Memory B cell (primary cell): ENCODE measurements at regions not wholly inside any gene's neighbourhood (a gene's known extent, or its start where the extent isn't known, plus 50 kb on each side); places are given as distances from the start of the nearest gene placed in this dataset.

Experiments used
- ATAC-seq: fragments of 150-1000 bp; cut with Tn5 transposase; 2 replicates; pipeline ENCODE4 v1.10.0; 2021; ENCODE audit warnings: low read depth, mild to moderate bottlenecking, moderate library complexity
- DNase-seq, 2 donors: peaks; one replicate each; pipeline ENCODE4 v3.0.0; 2022; ENCODE audit warnings: low spot score in 2 of 2
- H3K27ac Mint-ChIP-seq: one replicate; pipeline ENCODE4 v1.8.0; 2022; ENCODE audit warnings: mild to moderate bottlenecking, moderate library complexity, mixed read lengths
- H3K27me3 Mint-ChIP-seq: one replicate; pipeline ENCODE4 v1.8.0; 2022; ENCODE audit warnings: mixed read lengths
- H3K36me3 Mint-ChIP-seq: one replicate; pipeline ENCODE4 v1.8.0; 2022; ENCODE audit warnings: mild to moderate bottlenecking, mixed read lengths
- H3K4me1 Mint-ChIP-seq: one replicate; pipeline ENCODE4 v1.8.0; 2022; ENCODE audit warnings: mixed read lengths
- H3K4me3 Mint-ChIP-seq: one replicate; pipeline ENCODE4 v1.8.0; 2022; ENCODE audit warnings: mild to moderate bottlenecking, moderate library complexity, mixed read lengths
- H3K9me3 Mint-ChIP-seq: one replicate; pipeline ENCODE4 v1.8.0; 2022; ENCODE audit warnings: mixed read lengths

DNA sequence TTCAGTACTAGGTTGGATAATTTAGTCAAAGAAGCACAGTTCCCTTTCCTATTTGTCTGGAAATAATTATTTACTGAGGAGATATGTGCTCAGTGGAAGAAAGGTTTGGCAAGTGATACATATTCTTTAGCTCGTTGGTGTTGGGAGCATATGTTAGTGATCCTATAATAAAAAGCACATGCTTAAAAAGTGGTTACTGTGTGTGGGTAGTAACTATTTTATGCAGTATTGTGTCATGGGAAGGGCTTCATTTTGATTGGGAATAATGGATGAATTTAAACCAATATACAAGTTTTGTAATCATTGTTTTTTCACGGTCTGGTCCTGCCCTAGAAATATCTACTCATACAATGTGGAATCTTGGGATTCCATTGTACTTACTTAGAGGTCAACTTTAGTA is 188.7 kb upstream of the PPP1R3A start:
- Mint-ChIP-seq H3K36me3 (no peaks in the 10 kb centered on the region), H3K27ac (no peak overlapping the region)
- no peak for DNase-seq

DNA sequence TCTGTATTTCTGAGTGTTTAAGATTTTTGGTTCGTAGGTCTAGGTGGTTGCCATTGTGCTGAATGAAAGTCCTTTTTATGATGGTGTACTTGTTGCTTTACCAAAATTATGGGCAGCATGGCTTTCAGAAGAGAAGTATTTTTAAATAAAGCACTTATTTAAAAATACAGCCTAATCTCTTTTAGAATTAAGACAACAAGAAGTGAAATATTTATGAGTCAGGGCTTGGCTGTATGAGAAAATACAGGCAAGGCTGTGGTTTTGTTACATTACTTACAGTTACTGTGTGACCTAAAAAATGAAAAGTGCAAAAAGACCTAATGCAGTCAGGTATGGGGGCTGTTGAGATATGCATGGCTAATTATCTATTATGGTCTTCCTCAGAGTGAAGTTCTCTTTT is 185.2 kb upstream of the PPP1R3A start:
- H3K9me3 Mint-ChIP-seq = no peaks in the 10 kb centered on the region
- no peak for DNase-seq
- ATAC-seq = no peak
- H3K36me3 Mint-ChIP-seq = no peaks in the 10 kb centered on the region
- H3K27ac Mint-ChIP-seq = no peak overlapping the region
- H3K4me3 Mint-ChIP-seq = no peak overlapping the region
- peaks cover 1% of the 10 kb centered on the region for H3K27me3 Mint-ChIP-seq
- H3K4me1 Mint-ChIP-seq = no peaks in the 10 kb centered on the region

More for the DNA sequence above, 188.7 kb upstream of the PPP1R3A start:
- ATAC-seq = no peak
- no peaks in the 10 kb centered on the region for H3K4me1 Mint-ChIP-seq
- H3K9me3 Mint-ChIP-seq = no peaks in the 10 kb centered on the region
- H3K4me3 Mint-ChIP-seq = no peak overlapping the region
- H3K27me3 Mint-ChIP-seq = no peaks in the 10 kb centered on the region

DNA sequence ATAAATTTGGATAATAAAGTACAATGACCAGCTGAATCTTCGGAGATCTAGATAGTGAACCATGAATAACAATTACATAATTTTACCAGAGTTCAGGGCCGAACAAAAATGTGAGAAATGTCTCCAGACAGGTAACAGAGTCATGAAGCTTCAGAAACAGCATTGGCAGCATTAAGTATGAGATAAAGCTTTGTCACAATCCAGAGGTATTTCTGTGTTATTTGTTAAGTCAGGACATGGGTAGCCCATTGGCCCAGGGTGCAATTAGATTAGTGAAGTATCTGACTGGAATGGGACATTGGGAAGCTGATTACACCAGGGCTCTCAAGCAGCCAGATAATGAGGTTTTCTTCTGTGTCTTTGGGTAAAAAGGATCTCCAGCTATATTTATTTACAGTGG is 184.2 kb upstream of the PPP1R3A start:
- DNase-seq (no peak), ATAC-seq (no peak)
- Mint-ChIP-seq H3K4me1 (no peaks in the 10 kb centered on the region), H3K27me3 (peaks cover 2% of the 10 kb centered on the region), H3K36me3 (no peaks in the 10 kb centered on the region), H3K27ac (no peak overlapping the region), H3K9me3 (no peaks in the 10 kb centered on the region), H3K4me3 (no peak overlapping the region)

DNA sequence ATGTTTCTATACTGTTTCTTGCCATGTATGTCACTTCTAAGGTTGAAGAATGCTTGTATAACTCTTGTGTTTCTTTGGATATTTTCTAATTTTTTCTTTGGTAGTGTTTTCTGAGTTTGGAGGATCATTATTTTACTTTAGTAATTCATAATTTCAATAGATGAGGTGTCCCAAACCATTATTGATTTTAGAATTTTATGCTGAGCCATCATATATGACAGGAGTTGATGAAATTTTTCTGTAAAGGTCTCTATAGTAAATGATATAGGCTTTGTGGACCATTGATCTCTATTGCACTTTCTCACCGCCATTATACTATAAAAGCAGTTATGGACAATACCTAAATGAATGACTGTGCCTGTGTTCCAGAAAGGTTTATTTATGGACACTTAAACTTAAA is 183.3 kb upstream of the PPP1R3A start:
- DNase-seq (no peak), ATAC-seq (no peak)
- H3K27me3 Mint-ChIP-seq = peaks cover 6% of the 10 kb centered on the region
- no peaks in the 10 kb centered on the region for H3K36me3 Mint-ChIP-seq
- H3K4me1 Mint-ChIP-seq = no peaks in the 10 kb centered on the region
- no peak overlapping the region for H3K27ac Mint-ChIP-seq
- no peak overlapping the region for H3K4me3 Mint-ChIP-seq
- H3K9me3 Mint-ChIP-seq = peaks cover 2% of the 10 kb centered on the region

DNA sequence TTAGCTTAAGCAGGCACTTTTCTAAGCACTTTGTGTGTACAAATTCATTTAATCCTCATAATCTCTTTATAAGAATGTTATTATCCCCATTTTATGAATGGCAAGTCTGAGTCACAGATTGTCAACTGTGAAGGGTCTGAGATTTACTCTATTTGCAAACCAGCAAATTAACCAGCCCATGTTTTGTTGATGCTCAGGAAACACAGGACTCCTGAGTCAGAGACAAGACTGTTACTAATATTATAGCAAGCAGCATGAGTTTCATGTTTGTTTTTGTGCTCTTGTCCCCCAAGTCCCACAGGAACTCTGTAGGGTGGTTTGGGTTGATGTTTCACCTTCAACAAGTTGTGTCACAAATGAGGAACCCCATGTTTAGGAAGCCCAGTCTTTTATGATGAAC is 182.0 kb upstream of the PPP1R3A start:
- H3K36me3 Mint-ChIP-seq = no peaks in the 10 kb centered on the region
- no peak overlapping the region for H3K27ac Mint-ChIP-seq
- no peaks in the 10 kb centered on the region for H3K4me1 Mint-ChIP-seq
- H3K4me3 Mint-ChIP-seq = no peak overlapping the region
- DNase-seq (no peak), ATAC-seq (no peak)
- peaks cover 2% of the 10 kb centered on the region for H3K9me3 Mint-ChIP-seq
- H3K27me3 Mint-ChIP-seq = peaks cover 7% of the 10 kb centered on the region

DNA sequence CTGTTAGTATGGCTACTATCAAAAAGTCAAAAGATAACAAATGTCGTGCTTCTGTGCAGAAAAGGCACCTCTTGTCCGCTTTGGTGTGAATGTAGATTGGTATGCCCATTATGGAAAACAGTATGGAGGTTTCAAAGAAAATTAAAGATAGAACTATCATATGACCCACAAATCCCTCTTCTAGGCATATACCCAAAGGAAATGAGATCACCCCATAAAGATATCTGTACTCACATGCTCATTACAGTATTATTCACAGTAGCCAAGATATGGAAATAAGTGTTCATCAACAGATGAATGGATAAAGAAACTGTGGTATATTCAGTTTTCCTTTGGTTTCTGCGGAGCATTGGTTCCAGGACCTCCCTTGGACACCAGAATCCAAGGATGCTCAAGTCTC is 180.5 kb upstream of the PPP1R3A start:
- no peak for ATAC-seq
- no peaks in the 10 kb centered on the region for H3K36me3 Mint-ChIP-seq
- peaks cover 9% of the 10 kb centered on the region for H3K27me3 Mint-ChIP-seq
- no peak overlapping the region for H3K27ac Mint-ChIP-seq
- no peaks in the 10 kb centered on the region for H3K4me1 Mint-ChIP-seq
- no peak overlapping the region for H3K4me3 Mint-ChIP-seq
- DNase-seq = no peak
- H3K9me3 Mint-ChIP-seq = peaks cover 2% of the 10 kb centered on the region

DNA sequence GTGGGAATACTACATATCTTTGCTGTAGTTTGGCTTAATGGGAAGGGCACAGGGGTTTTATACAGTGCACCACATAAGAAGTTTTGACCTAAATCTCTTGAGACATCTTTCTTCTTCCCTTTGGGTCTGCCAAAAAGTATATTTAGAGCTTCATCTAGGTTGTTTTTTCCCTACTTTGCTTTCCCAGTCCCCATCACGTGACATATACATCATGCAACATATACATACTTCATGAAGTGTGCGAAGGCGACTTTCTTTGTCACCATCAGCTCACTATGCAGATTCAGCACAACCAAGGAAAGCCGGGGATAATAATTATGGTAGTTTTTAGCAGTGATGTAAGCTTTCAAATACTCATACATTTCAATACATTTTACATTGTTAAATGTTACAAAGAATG is 177.1 kb upstream of the PPP1R3A start:
- Mint-ChIP-seq H3K27me3 (peaks cover 9% of the 10 kb centered on the region), H3K4me3 (no peak overlapping the region), H3K36me3 (no peaks in the 10 kb centered on the region), H3K9me3 (peaks cover 2% of the 10 kb centered on the region), H3K4me1 (no peaks in the 10 kb centered on the region), H3K27ac (no peak overlapping the region)
- DNase-seq (no peak), ATAC-seq (no peak)

DNA sequence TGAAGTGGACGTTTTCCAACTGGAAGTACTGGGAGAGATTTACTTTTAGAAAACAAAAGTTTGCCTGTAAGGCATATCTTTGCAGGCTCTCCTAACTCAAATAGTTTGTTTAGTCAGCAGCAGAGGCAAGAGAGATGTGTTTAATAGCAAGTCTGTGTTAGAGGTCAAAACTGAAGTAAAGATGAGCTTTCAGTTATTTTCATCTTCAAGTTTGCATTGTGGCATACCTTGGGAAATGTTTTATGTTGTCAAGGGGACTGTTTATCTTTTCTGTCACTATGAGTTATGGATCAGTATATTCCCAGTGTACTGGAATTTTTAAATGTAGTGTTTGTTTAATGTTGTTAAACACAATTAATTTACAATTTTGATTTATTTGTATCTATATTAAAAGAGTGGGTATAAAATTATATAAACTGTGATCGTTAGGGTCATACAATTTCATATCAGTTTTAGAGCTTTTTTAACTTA is 169.7 kb upstream of the PPP1R3A start:
- peaks cover 30% of the 10 kb centered on the region for H3K27me3 Mint-ChIP-seq
- ATAC-seq (no peak), DNase-seq (no peak)
- no peaks in the 10 kb centered on the region for H3K9me3 Mint-ChIP-seq
- H3K4me1 Mint-ChIP-seq = peaks cover 33% of the 10 kb centered on the region
- H3K4me3 Mint-ChIP-seq = no peak overlapping the region
- H3K36me3 Mint-ChIP-seq = no peaks in the 10 kb centered on the region
- no peak overlapping the region for H3K27ac Mint-ChIP-seq

DNA sequence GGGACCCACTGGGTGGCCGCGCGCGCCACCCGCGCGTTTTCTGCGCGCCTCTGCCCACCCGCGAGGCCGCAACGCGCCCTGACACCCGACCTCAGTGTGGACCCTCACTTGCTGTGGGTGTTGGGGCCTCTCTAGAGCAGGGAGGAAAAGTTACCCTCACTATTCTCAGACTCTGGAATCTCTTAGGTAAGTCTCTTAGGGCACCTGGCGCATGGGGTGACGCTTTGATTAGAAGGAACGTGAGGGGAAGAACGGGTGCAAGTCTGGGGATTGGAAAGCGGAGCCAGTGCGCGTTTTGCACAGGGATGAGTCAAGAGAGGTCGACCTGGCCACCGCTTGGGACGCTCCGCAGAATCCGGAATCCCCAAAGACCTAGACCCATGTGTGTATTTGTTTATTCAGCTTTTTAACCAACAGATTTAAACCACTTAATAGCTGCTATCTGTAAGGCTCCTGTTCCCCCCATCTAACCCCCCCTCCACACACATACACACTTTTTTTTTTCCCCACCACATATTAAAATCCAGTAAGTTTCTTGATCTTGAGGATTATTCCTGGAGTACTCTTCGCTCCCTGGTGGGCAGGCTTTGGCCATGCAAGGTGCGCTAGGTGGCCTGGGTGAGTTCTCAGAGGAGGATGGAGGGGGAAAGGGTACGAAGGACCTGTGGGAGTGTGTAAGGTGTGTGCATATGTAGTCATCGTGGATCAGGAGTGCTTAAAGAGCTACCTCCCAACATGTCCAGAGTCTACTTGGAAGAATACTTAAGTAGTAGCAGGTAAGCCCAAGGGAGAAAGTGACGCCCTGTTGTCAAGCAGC is 169.1 kb upstream of the PPP1R3A start:
- no peaks in the 10 kb centered on the region for H3K9me3 Mint-ChIP-seq
- H3K36me3 Mint-ChIP-seq = no peaks in the 10 kb centered on the region
- H3K4me1 Mint-ChIP-seq = peaks cover 33% of the 10 kb centered on the region
- ATAC-seq = no peak
- H3K4me3 Mint-ChIP-seq = peak overlapping the region; percentile 4
- no peak overlapping the region for H3K27ac Mint-ChIP-seq
- peaks cover 30% of the 10 kb centered on the region for H3K27me3 Mint-ChIP-seq
- no peak for DNase-seq

DNA sequence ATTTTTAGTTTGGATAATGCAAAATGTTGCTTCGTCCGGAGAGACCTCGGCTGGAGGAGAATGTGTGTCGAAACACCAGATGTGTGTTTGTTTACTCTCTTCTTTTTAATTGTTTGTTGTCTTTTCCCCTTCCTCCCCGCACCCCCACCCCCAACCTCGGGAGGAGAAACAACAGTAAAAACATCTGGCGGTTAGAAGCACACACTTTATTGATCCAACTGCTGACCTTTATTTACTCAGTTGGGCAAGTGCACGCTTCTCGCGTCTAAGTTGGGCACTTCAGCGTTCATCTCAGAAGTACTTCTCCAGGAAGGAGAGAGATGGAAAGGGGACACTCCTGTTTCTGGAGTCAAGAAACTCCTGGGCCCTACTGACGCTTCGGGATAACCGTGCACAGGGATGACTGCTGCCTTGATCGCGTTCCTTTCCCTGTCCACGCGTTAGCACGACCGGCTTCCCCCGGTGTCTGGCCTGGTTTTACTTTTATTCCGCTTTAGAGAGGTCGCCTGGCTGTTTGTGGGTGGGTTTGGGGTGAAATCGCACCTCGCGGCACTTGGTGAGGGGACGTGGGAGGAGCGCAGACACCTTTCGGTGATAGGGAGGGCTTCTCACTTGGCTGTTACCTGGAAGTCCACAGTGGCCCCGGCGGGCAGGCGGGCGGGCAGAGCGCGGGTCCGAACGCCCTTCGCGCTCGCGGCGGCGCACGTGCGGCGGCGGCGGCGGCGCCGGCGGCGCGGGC is 168.3 kb upstream of the PPP1R3A start:
- peaks cover 37% of the 10 kb centered on the region for H3K4me1 Mint-ChIP-seq
- H3K4me3 Mint-ChIP-seq = peak overlapping the region; percentile 87
- no peak overlapping the region for H3K27ac Mint-ChIP-seq
- peak in 1 of 2 donors; percentile 12 for DNase-seq
- H3K36me3 Mint-ChIP-seq = no peaks in the 10 kb centered on the region
- peaks cover 30% of the 10 kb centered on the region for H3K27me3 Mint-ChIP-seq
- no peak for ATAC-seq
- H3K9me3 Mint-ChIP-seq = no peaks in the 10 kb centered on the region

DNA sequence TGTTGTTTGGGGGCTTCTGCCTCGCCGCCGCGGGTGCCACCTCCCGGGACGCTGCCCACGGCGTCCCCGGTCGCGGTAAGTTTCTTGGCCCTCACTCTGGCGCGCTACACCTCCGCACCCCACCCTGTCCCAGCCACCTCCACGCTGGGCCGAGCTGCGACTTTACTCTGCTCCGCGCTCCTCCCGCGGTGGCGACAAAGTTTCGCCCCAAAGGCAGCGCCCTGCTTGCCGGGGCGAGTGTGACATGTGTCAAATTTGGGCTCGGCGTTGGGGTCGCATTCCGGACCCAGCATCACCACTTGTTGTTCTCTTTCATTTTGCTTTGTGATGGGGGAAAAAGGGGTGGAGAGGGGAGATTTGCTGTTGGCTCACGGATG is 167.7 kb upstream of the PPP1R3A start:
- peaks cover 31% of the 10 kb centered on the region for H3K27me3 Mint-ChIP-seq
- peak; percentile 27 for ATAC-seq

DNA sequence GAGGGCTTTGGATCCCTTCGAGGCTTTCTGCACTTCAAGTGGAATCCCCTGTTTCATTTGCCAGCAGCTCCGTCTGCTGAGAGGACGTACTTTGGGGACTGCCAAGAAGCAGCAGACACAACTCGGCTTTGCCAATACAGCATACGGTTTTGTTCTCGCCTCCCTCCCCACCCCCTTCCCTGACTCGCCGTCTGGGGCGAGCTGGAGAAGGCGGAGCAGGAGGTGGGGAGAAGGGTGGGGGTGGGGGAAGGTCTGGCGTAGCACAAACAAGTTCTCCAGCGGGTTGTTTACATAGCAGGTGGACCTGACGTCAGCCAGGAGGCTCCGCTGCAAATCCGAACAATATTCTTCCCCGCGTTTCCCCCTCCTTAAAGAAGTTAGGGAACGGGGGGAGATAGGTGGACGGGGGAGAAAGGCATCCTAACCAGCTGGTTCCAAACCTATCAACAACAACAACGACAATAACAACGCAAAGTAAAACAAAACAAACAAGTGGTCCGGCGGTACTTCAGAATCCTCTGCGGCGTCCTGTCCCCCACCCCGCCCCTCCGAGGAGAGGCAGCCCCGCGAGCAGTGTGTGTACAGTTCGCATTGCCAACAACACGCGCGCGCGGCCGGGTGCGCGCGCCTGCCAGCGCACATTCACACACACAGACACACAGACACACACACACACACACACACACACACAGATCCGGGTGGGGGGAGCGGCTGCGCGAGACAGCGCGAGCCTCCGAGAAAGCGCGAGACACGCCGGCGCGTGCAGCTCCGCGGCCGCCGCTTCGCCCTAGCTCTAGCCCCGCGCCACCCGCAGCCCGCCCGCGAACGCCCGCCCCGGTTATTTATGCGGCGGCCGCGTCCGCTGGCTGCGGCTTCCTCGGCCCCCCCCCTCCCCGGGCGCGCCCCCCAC is 167.0 kb upstream of the PPP1R3A start:
- H3K27me3 Mint-ChIP-seq = peaks cover 33% of the 10 kb centered on the region
- no peaks in the 10 kb centered on the region for H3K9me3 Mint-ChIP-seq
- H3K4me3 Mint-ChIP-seq = peak overlapping the region; percentile 92
- H3K4me1 Mint-ChIP-seq = peaks cover 37% of the 10 kb centered on the region
- peak overlapping the region; percentile 42 for H3K27ac Mint-ChIP-seq
- no peaks in the 10 kb centered on the region for H3K36me3 Mint-ChIP-seq
- DNase-seq (peak; percentile 14 to 16), ATAC-seq (peak; percentile 55)

More for the DNA sequence above, 167.7 kb upstream of the PPP1R3A start:
- Mint-ChIP-seq H3K9me3 (no peaks in the 10 kb centered on the region), H3K4me3 (peak overlapping the region; percentile 87), H3K4me1 (peaks cover 37% of the 10 kb centered on the region), H3K27ac (no peak overlapping the region), H3K36me3 (no peaks in the 10 kb centered on the region)
- peak in 1 of 2 donors; percentile 13 for DNase-seq

DNA sequence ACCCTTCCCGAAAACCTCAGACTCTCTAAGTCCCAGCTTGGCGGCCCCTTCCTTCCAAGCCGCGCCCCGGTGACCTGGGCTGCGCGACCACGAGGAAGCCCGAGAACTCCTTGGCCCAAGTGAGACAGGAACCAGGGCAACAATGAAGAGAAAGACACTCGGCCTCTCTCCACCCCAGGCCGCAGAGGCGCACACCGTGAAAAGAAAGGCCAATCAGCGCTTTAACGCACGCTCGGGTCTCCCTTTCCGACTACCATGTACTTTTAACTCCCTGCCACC is 166.4 kb upstream of the PPP1R3A start:
- H3K4me1 Mint-ChIP-seq = peaks cover 37% of the 10 kb centered on the region
- peaks cover 33% of the 10 kb centered on the region for H3K27me3 Mint-ChIP-seq
- peak overlapping the region; percentile 92 for H3K4me3 Mint-ChIP-seq
- no peaks in the 10 kb centered on the region for H3K36me3 Mint-ChIP-seq
- ATAC-seq (peak; percentile 11), DNase-seq (no peak)
- H3K27ac Mint-ChIP-seq = no peak overlapping the region
- H3K9me3 Mint-ChIP-seq = no peaks in the 10 kb centered on the region
